HG03103 (cell line): ENCODE measurements at regions not wholly inside any gene's neighbourhood (a gene's known extent, or its start where the extent isn't known, plus 50 kb on each side); places are given as distances from the start of the nearest gene placed in this dataset.
"Not testable (repeated sequence)": the region's sequence is repeated elsewhere in the genome, so short reads cannot be mapped to it uniquely, and the experiment has no call there.

ENCODE experiments used
- ATAC-seq: cut with Tn5 transposase; IDR thresholded peaks from one replicate; pipeline ENCODE4 v1.9.1; 2021; ENCODE audit warnings: low read depth; ENCODE audit not compliant: unreplicated experiment

DNA sequence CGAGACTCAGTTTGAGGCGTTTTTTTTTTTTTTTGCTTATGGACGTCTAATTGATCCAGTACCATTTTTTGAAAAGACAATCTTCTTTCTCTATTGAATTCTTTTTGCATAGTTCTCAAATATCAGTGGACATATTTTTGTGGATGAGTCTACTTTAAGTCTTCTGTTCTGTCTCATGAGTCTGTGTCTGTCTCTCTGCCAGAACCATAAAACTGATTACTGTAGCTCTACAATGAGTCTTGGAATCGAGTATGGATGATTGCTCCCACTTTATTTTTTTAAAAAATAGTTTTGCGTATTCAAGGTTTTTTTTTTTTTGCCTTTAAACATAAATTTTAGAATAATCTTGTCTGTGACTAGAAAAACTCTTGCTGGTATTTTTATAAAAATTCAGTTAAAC, 323.5 kb downstream of the ZNF326 start:
- ATAC-seq: no peak

DNA sequence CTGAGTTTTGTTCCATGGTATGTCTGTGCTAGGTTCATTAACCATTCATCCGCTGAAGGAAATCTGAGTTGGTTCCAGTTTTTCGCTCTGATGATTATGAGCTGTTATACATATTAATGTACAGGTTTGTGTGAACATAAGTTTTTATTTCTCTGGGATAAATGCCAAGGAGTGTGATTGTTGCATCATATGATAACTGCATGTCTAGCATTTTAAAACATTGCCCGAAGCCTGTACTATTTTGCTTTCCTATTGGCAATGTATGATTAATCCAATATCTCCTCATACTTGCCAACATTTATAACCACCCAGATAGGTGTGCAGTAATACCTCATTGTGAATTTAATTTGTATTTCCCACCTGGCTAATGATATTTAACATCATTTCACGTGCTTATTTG, 322.7 kb downstream of the ZNF326 start:
- ATAC-seq: no peak

DNA sequence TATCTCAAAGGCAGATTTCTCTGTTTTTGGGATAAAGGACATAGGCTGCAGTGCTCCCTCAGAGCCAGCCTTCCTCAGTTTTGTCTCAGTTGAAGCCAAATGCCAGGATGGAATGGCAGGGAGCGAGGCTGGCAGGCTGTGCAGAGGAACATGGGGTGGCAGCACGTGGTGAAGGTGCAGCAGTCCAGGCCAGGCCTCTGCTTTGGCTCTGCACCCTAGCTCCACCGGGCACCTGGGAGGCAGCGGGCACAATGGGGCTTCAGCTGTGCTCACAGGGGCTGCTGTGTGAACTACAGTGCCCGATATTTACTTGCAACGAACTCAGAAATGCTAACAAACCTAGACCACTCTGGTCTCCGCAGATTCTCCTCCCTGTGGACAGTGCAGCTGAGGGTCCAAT, 319.6 kb downstream of the ZNF326 start:
- ATAC-seq: no peak

DNA sequence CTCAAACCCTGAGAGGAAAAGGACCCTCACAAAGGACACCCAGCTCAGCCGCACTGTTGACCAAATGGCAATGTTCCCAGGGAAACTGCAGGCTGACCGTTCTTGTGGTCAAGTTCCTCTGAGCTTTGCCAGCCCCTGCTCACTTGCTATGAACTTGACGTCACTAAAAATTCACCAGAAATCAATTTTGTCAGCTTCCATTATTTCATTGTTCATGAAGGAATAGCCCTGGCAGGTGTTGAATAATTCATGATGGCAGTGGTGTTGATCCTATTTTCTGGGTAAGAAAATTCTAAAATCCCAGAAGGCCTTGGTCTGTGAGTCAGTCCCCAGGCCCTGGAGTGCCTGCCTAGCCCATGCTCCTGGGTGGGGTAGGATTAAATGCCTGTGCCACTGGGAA, 318.9 kb downstream of the ZNF326 start:
- ATAC-seq: no peak

DNA sequence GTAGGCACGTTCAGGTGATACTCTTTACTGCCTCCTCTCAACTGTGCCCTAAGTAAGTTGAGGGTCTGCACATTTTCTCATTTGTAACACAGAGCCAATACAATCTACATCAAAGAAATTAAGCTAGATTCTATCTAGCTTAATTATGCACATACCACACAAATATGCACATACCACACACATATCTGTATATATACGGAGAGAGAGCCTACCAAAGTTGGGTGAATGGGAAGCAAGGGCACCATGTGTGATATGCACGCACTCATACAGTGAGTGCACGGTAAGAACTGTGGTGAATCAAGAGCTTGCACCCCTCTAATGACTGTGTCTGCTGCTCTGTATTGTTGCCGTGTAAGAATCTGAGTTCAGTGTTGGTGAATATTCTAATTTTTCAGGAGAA, 314.9 kb downstream of the ZNF326 start:
- no peak for ATAC-seq

DNA sequence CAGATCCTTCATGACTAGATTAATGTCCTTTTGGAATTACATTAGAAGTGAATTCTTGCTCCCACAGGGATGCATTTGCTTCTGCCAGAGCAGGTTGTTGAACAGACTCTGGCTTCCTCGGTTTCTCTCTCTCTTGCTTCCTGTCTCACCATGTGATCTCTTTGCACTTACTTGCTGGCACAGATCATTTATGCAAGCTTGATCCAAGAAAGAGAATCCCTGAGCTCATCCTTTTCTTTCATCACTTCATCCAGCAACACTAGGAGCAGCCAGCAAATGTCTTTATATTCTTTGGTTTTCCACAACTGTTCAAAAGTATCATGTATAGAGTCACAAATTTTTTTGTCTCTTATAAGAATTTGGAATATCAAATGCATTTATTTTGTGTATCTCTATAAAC, 313.5 kb downstream of the ZNF326 start:
- ATAC-seq: no peak

DNA sequence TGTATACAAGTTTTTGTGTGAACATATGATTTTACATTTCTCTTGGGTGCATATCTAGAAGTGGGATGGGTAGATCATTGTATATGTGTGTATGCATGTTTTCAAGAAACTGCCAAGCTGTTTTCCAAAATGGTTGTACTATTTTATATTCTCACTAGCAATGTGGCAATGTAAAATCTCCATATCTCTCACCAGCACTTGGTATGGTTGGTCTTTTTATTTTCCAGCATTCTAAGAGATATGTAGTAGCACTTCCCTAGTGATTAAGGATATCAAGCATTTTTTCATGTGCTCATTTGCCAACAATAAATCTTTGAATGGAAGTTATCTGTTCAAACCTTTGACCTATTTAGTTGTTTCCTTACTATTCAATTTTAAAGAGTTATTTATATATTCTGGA, 310.7 kb downstream of the ZNF326 start:
- no peak for ATAC-seq

DNA sequence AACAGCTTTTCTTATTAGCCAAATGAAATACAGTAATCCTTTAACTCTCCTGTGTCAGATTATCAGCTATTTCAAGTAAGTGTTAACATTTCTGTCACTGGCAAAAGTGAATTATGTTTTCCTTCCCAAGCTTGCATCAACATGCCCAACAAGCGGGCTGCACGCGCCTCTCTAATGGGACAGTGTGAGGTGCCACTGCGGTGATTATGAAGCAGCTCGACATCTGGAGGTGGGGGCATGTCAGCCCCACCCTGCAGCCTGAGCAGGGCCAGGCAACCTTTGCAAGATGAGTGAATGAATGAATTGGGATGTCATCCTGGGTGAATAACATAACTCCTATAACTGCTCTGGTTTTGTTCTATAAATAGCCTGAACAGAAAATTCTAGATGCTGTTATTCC, 301.4 kb downstream of the ZNF326 start:
- ATAC-seq: no peak

DNA sequence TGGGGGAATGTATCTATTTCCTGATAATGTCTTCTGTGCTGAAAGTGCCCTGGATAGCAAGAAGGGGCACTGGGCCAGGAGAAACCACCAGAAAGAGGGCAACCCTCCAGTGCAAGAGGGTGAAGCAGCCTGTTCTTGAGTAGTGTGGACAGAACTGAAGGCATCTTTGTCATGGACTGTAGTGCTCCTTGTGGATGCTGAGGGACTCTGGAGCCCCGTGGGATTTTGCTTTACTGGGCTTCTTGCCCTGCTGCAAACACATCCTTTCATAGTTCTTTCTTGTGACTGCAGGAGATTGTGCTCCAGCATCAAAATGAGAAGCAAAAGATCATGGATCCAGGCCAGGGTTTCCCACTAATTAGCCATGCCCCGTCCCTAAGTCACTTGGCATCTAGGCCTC, 300.6 kb downstream of the ZNF326 start:
- no peak for ATAC-seq

DNA sequence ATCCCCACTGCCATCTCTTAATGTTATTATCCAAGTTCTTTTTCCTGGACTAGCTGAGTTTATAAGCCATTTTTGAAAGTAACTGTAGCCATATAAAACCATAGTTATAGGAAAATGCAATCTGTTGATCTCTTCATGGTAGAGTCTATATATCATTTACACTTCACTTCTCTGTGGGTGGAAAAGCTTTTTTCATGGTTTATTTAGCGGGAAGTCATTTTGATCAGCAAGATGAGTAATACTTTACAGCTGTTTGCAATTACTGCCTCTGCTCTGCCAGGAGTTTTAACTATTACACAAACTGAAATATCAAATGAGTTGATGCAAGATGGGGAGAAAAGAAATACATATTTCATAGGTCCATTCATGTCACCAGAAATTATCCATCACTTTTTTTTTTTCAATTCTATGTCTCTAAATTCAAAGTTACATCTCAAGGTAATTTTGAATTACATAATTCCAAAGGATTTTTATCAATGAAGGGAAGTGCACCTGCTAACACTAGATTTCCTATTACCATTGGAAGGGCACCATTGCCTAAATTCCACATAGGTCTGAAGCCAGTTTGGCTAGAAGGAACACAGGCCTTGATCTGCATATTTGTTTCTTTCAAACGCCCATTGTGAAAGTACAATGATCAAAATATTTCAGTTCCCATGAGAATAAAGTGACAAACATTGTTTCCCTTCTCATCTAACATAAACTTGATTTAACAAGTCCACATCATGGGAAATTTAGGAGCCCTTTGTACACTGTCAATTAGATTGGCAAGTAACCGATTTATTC, 296.7 kb downstream of the ZNF326 start:
- no peak for ATAC-seq

DNA sequence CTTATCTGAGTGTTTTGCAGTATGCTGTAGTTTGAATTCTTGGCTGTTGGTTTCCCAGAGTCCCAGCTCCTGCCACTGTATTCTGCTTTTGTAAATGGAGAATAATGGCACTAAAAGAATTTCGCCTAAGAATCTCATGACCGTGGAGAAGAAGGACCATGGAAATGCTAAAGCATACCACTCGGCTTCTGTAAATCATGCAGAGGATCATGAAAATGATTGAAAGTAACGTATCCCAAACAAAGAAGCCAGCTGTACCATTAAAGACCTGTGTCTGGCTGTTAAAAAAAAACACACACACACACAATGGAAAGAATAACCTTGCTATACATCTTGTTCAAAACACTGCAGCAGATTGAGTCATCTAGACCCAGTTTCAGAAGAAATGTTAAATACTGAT, 287.9 kb downstream of the ZNF326 start:
- ATAC-seq: no peak

DNA sequence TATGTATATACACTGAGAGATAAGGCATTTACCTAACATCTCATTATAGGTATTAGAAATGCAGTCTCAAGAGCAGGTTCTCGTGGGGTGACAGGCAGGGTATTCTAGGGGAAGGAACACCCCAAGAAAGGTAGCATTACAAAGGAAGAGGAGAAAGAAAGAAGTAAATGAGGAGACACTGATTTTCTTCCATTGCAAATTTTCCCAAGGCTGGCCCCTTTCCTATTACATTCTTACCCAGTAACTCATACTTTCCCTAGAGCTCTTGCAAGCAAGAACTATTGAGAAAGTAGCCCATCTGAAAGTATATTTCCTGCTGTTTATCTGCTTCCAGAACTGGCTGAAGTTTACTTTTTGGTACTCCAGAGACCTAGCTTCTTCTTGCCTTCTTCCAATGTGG, 287.0 kb downstream of the ZNF326 start:
- not testable (repeated sequence) for ATAC-seq

DNA sequence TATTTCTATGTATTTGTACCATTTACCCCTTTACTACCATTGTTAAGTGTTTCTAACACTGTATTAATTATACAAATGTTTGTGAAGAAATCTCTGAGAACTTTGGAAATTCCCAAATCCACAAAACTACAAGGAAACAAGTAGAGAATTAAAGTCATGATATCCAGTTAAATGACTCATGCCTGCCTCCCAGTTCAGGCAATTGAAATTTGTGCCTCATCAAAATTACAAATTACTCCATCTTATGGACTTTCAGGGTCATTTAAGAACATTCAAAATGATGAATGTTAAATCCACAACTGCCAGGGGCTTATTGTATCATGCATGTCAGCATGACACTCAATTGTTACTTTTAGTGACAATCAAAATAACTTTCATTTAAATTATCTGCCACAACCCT, 282.4 kb downstream of the ZNF326 start:
- no peak for ATAC-seq

DNA sequence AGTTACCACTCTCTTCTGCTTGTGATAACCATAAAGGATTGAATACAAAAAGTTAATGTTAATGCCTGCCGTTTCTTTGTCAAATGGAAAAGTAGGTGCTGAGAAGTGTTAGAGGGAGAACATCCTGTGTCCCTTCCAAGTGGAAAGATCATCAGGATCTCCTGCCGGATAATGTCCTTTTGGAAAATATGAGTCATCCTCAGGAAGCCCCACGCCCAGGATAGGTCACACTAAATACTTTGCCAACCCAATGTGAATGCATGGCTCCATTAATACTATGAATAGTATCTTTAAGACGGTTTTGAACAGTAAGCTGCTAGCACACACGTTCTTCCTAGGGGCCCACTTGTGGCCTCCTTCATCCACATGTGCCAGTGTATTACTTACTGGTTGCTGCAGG, 279.5 kb downstream of the ZNF326 start:
- ATAC-seq: no peak

DNA sequence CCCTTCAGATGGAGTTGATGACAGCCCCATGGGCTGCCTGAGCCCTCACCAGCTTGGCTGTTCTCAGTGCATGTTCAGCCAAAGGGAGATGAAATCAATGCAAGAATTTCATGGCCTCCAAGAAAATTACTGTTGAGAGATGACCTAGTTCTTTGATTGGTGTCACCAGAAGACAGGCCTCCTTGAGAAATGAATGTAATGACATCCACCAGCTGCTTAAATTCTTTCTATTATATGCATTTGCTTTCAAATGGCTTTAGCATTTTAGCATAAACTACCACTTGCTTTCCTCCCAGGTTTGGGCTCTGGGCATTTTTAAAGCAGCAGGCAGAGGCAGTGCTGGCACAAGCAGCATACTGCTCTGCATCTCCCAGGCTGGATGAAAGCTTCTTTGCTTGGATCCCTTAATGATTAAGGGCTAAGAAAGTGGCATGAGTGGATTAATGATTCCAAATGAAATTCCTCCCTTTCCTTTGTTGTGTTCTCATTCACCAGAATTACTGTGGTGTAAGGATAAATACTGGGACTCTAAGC, 278.4 kb downstream of the ZNF326 start:
- ATAC-seq: no peak

DNA sequence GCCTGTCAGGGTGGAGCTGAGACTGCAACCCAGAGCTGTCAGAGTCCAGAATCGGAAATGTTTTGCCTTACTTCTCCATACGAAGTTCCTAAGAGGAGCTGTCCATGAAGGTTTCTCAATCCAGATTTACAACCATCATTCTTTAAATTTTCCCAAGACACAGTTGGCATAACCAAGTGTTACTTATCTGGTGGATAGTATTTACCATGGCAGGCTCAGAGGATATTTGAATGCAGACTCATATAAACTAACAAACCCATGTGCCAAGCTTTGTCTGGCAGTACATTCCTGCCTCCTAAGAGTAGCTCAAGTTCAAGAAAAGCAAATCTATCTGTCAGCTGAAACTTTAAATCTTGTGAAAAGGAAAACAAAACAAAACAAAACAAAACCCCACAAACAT, 267.9 kb downstream of the ZNF326 start:
- ATAC-seq: no peak

DNA sequence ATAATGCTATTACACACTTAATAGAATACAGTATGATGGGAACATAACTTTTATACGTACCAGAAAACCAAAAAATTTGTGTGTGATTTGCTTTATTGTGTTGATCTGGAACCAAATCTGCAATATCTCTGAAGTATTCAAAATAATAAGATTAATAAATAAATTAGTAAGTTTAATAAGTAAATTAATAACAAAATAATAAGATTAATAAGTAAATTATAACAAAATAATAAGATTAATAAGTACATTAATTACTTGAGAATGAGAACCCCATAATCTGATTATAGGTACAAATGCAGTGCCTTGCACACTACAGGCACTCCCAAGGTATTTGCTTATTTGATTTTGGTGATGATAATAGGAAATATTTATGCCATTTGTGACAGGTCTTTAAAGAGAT, 267.4 kb downstream of the ZNF326 start:
- no peak for ATAC-seq

DNA sequence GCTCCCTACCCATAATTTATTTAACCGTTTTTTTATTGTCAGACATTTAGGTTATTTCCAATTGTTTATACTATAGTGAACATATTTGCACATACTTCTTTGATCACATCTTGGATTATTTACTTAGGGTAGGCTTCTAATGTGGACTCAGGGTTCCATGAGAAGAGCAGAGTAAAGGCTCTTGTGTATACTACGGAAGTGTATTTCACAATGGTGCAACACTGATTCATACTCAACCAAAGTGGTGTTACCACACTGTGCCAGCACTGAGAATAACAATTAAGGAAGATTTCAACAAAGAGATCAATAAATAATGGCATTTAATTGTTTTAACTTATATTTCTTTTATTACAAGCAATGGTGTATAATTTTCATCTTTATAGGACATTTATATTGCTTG, 251.2 kb downstream of the ZNF326 start:
- no peak for ATAC-seq

DNA sequence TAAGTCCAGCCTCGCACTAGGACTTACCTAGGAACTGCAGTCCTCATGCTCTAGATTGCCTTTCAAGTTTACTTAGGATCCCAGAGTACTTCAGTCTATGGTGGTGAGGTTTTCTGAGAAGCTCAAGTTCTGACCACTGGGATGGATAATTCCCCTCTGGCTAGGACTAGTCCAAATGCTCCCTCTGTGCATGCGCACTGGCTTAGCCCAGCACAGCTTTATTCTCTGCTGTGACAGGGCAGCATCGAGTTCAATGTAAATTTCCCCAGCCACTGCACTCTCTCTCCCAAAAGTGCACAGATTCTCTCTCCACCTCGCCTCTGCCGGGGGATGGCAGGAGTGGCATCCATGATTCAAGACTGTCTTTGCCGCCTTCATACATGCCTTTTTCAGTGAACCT, 241.6 kb downstream of the ZNF326 start:
- no peak for ATAC-seq

DNA sequence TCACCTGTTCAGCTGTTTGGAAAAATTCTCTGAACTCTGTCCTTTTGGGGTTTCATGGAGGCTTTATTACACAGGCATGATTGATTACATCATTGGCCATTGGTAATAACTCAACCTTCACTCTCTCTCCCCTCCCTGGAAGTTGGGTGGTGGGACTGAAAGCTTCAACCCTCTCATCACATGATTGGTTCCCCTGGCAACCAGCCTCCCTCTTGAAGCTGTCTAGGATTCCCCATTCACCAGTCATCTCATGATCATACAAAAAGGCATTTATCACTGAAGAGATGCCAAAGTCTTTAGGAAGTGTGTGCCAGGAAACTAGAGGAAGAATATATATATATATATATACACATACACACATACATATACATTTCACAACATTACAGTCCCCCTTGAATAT, 228.5 kb downstream of the ZNF326 start:
- ATAC-seq: no peak

DNA sequence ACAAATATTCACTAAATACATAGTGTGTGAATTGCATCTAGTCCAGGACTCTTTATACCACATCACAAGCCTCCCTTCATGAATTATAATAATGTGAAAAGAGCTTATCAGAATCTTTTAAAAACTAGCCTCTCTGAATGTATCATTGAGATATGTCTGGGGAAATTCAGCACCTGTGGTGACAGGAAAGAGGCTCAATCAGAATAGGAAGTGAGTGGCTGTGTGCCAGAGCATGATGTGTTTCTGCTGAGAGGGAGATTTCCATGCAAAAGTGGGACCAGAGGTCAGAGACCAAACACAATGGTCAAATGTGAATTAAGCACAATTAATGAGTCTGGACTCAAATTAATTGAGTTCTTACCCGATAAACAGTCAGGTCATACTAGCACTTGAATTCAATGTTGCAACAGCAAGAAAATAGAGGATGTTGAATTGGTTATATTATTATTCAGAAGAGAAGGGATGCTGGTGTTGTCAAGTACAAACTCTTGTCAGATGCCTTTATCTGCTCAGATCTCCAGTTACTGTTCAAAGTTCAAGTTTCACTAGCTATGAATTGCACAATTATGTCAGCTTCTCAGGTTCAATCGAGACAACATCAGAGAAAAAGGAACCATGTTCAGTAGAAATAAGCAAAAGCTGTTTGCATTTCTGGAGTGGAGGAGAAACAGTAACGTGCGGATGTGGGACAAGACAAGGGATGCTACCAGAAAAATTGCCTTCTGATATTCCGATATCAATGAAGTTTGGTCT, 226.2 kb downstream of the ZNF326 start:
- ATAC-seq: no peak

DNA sequence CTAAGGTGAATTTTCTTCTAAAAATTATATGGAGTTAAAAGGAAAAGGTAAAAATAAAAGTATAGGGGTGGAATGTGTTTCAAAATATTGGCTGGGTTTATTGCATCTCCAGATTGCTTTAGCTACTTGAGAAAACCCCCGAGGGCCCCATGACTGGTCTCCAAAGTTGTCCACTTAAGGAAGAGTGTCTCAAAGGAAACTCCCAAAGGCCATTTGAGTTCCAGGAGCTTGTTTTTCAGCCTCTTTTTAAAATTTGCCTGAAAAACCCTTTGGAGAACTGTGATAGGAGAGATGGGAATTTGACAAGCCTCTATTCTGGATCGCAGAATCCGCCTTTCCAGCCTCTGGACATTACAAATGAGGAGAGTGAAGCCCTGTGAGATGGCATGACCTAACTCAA, 225.6 kb downstream of the ZNF326 start:
- ATAC-seq: no peak
